HEK293T (cell line): ENCODE measurements at regions not wholly inside any gene's neighbourhood (a gene's known extent, or its start where the extent isn't known, plus 50 kb on each side); places are given as distances from the start of the nearest gene placed in this dataset.

Experiments
- CTCF ChIA-PET: fragments of 350-600 bp; formaldehyde crosslinking; extraction: SDS; loops from one replicate; lab custom pipeline; 2021; ENCODE audit warnings: antibody characterized with exemption, inconsistent platforms; lab: Yijun Ruan, JAX
- POLR2A ChIA-PET: fragments of 350-600 bp; formaldehyde crosslinking; extraction: SDS; loops from one replicate; lab custom pipeline; 2020; ENCODE audit warnings: antibody characterized with exemption, inconsistent platforms; lab: Yijun Ruan, JAX
- DNase-seq: peaks from one replicate; pipeline ENCODE4 v3.0.0; 2012; ENCODE audit warnings: mixed read lengths; ENCODE audit errors: extremely low spot score
- ARNT ChIP-seq: fragments of 450-650 bp; IDR thresholded peaks from 2 replicates; pipeline ENCODE4 v1.6.1; 2017; ENCODE audit warnings: mild to moderate bottlenecking
- BHLHE40 ChIP-seq: fragments of 450-650 bp; IDR thresholded peaks from 2 replicates; pipeline ENCODE4 v1.6.1; 2016; ENCODE audit warnings: mild to moderate bottlenecking, moderate library complexity, borderline replicate concordance
- CTBP1 ChIP-seq: fragments of 450-650 bp; IDR thresholded peaks from 2 replicates; pipeline ENCODE4 v1.6.1; 2016; ENCODE audit warnings: borderline replicate concordance
- ELF4 ChIP-seq: fragments of 450-650 bp; IDR thresholded peaks from 2 replicates; pipeline ENCODE4 v1.6.1; 2017; ENCODE audit warnings: antibody characterized with exemption
- FOXA1 ChIP-seq: fragments of 450-650 bp; IDR thresholded peaks from 2 replicates; pipeline ENCODE4 v1.6.1; 2016; ENCODE audit warnings: mild to moderate bottlenecking
- FOXK2 ChIP-seq: fragments of 450-650 bp; IDR thresholded peaks from 2 replicates; pipeline ENCODE4 v1.6.1; 2016; ENCODE audit warnings: mild to moderate bottlenecking
- FOXM1 ChIP-seq: fragments of 450-650 bp; IDR thresholded peaks from 2 replicates; pipeline ENCODE4 v1.6.1; 2017; ENCODE audit warnings: mild to moderate bottlenecking, borderline replicate concordance
- HDGF ChIP-seq: fragments of 450-650 bp; IDR thresholded peaks from 2 replicates; pipeline ENCODE4 v1.6.1; 2017; ENCODE audit warnings: antibody characterized with exemption, borderline replicate concordance
- L3MBTL2 ChIP-seq: fragments of 450-650 bp; conservative IDR thresholded peaks from 2 replicates; pipeline ENCODE4 v1.6.1; 2016; ENCODE audit warnings: mild to moderate bottlenecking
- LEF1 ChIP-seq: fragments of 450-650 bp; IDR thresholded peaks from 2 replicates; pipeline ENCODE4 v1.6.1; 2017; ENCODE audit warnings: mild to moderate bottlenecking, borderline replicate concordance
- NFRKB ChIP-seq: fragments of 450-650 bp; IDR thresholded peaks from 2 replicates; pipeline ENCODE4 v1.6.1; 2016; ENCODE audit warnings: mild to moderate bottlenecking, moderate library complexity
- PKNOX1 ChIP-seq: fragments of 450-650 bp; IDR thresholded peaks from 2 replicates; pipeline ENCODE4 v1.6.1; 2016
- SP1 ChIP-seq: fragments of 450-650 bp; IDR thresholded peaks from 2 replicates; pipeline ENCODE4 v1.6.1; 2017
- SUZ12 ChIP-seq: fragments of 450-650 bp; IDR thresholded peaks from 2 replicates; pipeline ENCODE4 v1.6.1; 2016; ENCODE audit warnings: mild to moderate bottlenecking
- TARDBP ChIP-seq: fragments of 450-650 bp; IDR thresholded peaks from 2 replicates; pipeline ENCODE4 v1.6.1; 2016
- ZNF384 ChIP-seq: fragments of 450-650 bp; IDR thresholded peaks from 2 replicates; pipeline ENCODE4 v1.6.1; 2016

- ChIA-PET POLR2A (interaction anchor here (1.2 kb wide), 1 partner anchor 8 kb away, joined by 3 read pairs; no protein-coding TSS in a partner anchor), CTCF (no interaction called here)
- TF ChIP-seq ZNF384 (no peak), HDGF (no peak), ARNT (no peak), FOXA1 (no peak), TARDBP (no peak), FOXK2 (no peak), ELF4 (no peak), CTBP1 (no peak), SUZ12 (no peak), LEF1 (no peak), NFRKB (no peak), SP1 (no peak), FOXM1 (no peak), L3MBTL2 (no peak), BHLHE40 (no peak), PKNOX1 (no peak)
- no peak for DNase-seq
Measured at GRCh38 chr22:44583061-44583760, 85.2 kb upstream of the RTL6 start.

GRCh38 chr22:44582016-44582415, 84.0 kb upstream of the RTL6 start:
- DNase-seq, result no peak
- TF ChIP-seq TARDBP, result no peak
- no peak for TF ChIP-seq ARNT
- no peak for TF ChIP-seq FOXK2
- TF ChIP-seq ZNF384, result no peak
- no peak for TF ChIP-seq SUZ12
- no peak for TF ChIP-seq FOXM1
- no peak for TF ChIP-seq CTBP1
- TF ChIP-seq L3MBTL2, result no peak
- TF ChIP-seq NFRKB, result no peak
- no peak for TF ChIP-seq HDGF
- TF ChIP-seq FOXA1, result no peak
- TF ChIP-seq PKNOX1, result no peak
- ChIA-PET POLR2A (interaction anchor here (1.2 kb wide), 1 partner anchor 10 kb away, joined by 3 read pairs; no protein-coding TSS in a partner anchor), CTCF (interaction anchor here (0.6 kb wide), 1 partner anchor 250 kb away, joined by 3 read pairs; no protein-coding TSS in a partner anchor)

- no peak for TF ChIP-seq CTBP1
- TF ChIP-seq SUZ12, result no peak
- no peak for TF ChIP-seq ELF4
- TF ChIP-seq TARDBP, result no peak
- no peak for TF ChIP-seq NFRKB
- no peak for TF ChIP-seq LEF1
- no peak for TF ChIP-seq ZNF384
- no peak for TF ChIP-seq FOXK2
- no peak for TF ChIP-seq L3MBTL2
- TF ChIP-seq FOXM1, result no peak
- TF ChIP-seq ARNT, result no peak
- ChIA-PET POLR2A (no interaction called here), CTCF (no interaction called here)
- DNase-seq, result no peak
Measured at GRCh38 chr22:44581096-44581435, 83.0 kb upstream of the RTL6 start.

- no peak for DNase-seq
- no peak for TF ChIP-seq SUZ12
- no peak for TF ChIP-seq FOXA1
- TF ChIP-seq ARNT, result no peak
- no peak for TF ChIP-seq ELF4
- TF ChIP-seq TARDBP, result no peak
- TF ChIP-seq PKNOX1, result no peak
- TF ChIP-seq CTBP1, result no peak
- TF ChIP-seq HDGF, result no peak
- CTCF ChIA-PET, result no interaction called here
- POLR2A ChIA-PET, result no interaction called here
Measured at GRCh38 chr22:44580176-44581095, 82.4 kb upstream of the RTL6 start.

GRCh38 chr22:44578516-44579230, 80.6 kb upstream of the RTL6 start:
- no peak for DNase-seq
- TF ChIP-seq NFRKB (no peak), TARDBP (no peak), ELF4 (no peak), SP1 (no peak), ARNT (no peak), FOXA1 (no peak), PKNOX1 (no peak), CTBP1 (no peak), BHLHE40 (no peak), ZNF384 (no peak), FOXK2 (no peak), FOXM1 (no peak), SUZ12 (no peak), L3MBTL2 (no peak), HDGF (no peak)
- ChIA-PET CTCF (no interaction called here), POLR2A (no interaction called here)
